Astrocyte (in vitro differentiated cells and primary cell): ENCODE measurements at regions not wholly inside any gene's neighbourhood (a gene's known extent, or its start where the extent isn't known, plus 50 kb on each side); places are given as distances from the start of the nearest gene placed in this dataset.
"Not testable (repeated sequence)": the region's sequence is repeated elsewhere in the genome, so short reads cannot be mapped to it uniquely, and the experiment has no call there.

Source experiments
- DNase-seq: peaks from one replicate; pipeline ENCODE4 v3.0.0-alpha.2; 2010; ENCODE audit warnings: low read depth
- FAIRE-seq: peaks from 2 replicates; lab custom pipeline; 2011; peaks lifted over from hg19 to GRCh38; lab: Jason Lieb, UNC
- H2AFZ ChIP-seq: 2 replicates; pipeline ENCODE4 v1.6.0; 2012; ENCODE audit warnings: low read depth, low read length, inconsistent platforms
- H3K27ac ChIP-seq: 2 replicates; pipeline ENCODE4 v1.5.1; 2011; ENCODE audit warnings: low read depth, low read length, inconsistent platforms
- H3K27me3 ChIP-seq: 2 replicates; pipeline ENCODE4 v1.6.0; 2011; ENCODE audit warnings: low read length, inconsistent platforms; ENCODE audit not compliant: insufficient read depth
- H3K36me3 ChIP-seq: 2 replicates; pipeline ENCODE4 v1.5.1; 2011; ENCODE audit warnings: low read length, inconsistent platforms; ENCODE audit not compliant: insufficient read depth
- H3K4me1 ChIP-seq: 2 replicates; pipeline ENCODE4 v1.5.1; 2011; ENCODE audit warnings: low read length, inconsistent platforms; ENCODE audit not compliant: insufficient read depth
- H3K4me2 ChIP-seq: 2 replicates; pipeline ENCODE4 v1.6.0; 2012; ENCODE audit warnings: low read length, inconsistent platforms
- H3K4me3 ChIP-seq: 2 replicates; pipeline ENCODE4 v1.5.1; 2011; ENCODE audit warnings: low read depth, mild to moderate bottlenecking, low read length, inconsistent platforms; ENCODE audit not compliant: insufficient read depth
- H3K79me2 ChIP-seq: 2 replicates; pipeline ENCODE4 v1.6.0; 2012; ENCODE audit warnings: mild to moderate bottlenecking, low read length, inconsistent platforms; ENCODE audit not compliant: insufficient read depth
- H3K9ac ChIP-seq: 2 replicates; pipeline ENCODE4 v1.6.0; 2012; ENCODE audit warnings: mild to moderate bottlenecking, low read length, inconsistent platforms
- H3K9me3 ChIP-seq: 2 replicates; pipeline ENCODE4 v1.5.1; 2012; ENCODE audit warnings: low read depth, mild to moderate bottlenecking, low read length, inconsistent platforms; ENCODE audit not compliant: insufficient read depth
- H4K20me1 ChIP-seq: 2 replicates; pipeline ENCODE4 v1.6.0; 2012; ENCODE audit warnings: low read length, inconsistent platforms; ENCODE audit not compliant: insufficient read depth
- H3K27ac Mint-ChIP-seq: one replicate; pipeline ENCODE4 v1.8.0; 2021; ENCODE audit warnings: mild to moderate bottlenecking, mixed read lengths; ENCODE audit not compliant: unreplicated experiment
- H3K27me3 Mint-ChIP-seq: one replicate; pipeline ENCODE4 v1.8.0; 2021; ENCODE audit warnings: low read depth, mixed read lengths; ENCODE audit not compliant: unreplicated experiment
- H3K36me3 Mint-ChIP-seq: one replicate; pipeline ENCODE4 v1.8.0; 2021; ENCODE audit warnings: low read depth, mixed read lengths; ENCODE audit not compliant: unreplicated experiment
- H3K4me1 Mint-ChIP-seq: one replicate; pipeline ENCODE4 v1.8.0; 2021; ENCODE audit warnings: low read depth, mixed read lengths; ENCODE audit not compliant: unreplicated experiment
- H3K4me3 Mint-ChIP-seq: one replicate; pipeline ENCODE4 v1.8.0; 2021; ENCODE audit warnings: mild to moderate bottlenecking, moderate library complexity, mixed read lengths; ENCODE audit not compliant: unreplicated experiment
- H3K9me3 Mint-ChIP-seq: one replicate; pipeline ENCODE4 v1.8.0; 2021; ENCODE audit warnings: mild to moderate bottlenecking, mixed read lengths; ENCODE audit not compliant: unreplicated experiment
- EZH2 ChIP-seq: IDR thresholded peaks from 2 replicates; pipeline ENCODE4 v1.6.1; 2012; ENCODE audit warnings: mild to moderate bottlenecking, low read length, inconsistent platforms; ENCODE audit not compliant: insufficient read depth
- TF ChIP-seq, protein P1 (sequence below): IDR thresholded peaks from 2 replicates; pipeline ENCODE4 v1.5.1; 2011; ENCODE audit warnings: low read depth, mild to moderate bottlenecking, inconsistent platforms, low read length, moderate library complexity; ENCODE audit not compliant: insufficient read depth

DNA sequence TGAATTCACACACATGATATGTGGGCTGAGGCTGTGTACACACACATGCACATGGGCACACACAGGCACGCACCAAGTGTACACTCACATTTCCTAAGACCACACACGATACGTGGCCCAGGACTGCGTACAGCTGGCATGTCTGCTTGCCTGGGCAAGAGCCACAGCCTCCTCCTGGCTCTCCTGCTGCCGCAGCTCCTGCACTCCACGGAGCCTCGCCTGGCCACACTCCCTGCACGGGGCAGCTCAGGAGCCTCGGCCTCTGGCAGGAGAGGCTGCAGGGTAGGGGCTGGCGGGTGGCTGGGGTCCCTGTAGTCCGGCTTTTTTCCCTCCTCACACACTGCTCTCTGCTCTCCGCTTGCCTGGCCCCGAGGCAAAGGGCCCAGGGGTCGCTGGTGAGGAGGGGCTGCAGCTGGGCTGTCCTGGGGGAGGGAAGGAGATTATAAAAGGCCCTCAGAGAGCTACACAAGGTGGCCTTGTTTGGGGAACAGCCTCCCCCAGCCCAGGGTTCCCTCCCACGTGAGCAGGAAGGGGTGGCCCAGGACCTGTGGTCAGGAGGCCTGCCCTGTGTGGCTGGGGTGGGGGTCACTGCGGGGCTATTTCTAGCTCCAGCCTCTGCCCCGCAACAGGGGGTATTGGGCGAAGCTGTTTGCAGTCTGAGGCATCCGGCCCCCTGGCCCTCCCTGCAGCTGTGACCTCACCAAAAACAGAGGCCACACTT lies 89.0 kb upstream of the SFSWAP start:
- Histone ChIP-seq H3K27ac (no peak overlapping the region), H3K9ac (no peak overlapping the region), H4K20me1 (no peaks in the 10 kb centered on the region), H3K79me2 (no peaks in the 10 kb centered on the region), H3K4me2 (no peak overlapping the region), H2AFZ (no peak overlapping the region), H3K9me3 (no peaks in the 10 kb centered on the region), H3K27me3 (no peaks in the 10 kb centered on the region), H3K36me3 (no peaks in the 10 kb centered on the region), H3K4me3 (no peak overlapping the region), H3K4me1 (no peaks in the 10 kb centered on the region)
- TF ChIP-seq EZH2: no peak
- TF ChIP-seq, protein P1, sequence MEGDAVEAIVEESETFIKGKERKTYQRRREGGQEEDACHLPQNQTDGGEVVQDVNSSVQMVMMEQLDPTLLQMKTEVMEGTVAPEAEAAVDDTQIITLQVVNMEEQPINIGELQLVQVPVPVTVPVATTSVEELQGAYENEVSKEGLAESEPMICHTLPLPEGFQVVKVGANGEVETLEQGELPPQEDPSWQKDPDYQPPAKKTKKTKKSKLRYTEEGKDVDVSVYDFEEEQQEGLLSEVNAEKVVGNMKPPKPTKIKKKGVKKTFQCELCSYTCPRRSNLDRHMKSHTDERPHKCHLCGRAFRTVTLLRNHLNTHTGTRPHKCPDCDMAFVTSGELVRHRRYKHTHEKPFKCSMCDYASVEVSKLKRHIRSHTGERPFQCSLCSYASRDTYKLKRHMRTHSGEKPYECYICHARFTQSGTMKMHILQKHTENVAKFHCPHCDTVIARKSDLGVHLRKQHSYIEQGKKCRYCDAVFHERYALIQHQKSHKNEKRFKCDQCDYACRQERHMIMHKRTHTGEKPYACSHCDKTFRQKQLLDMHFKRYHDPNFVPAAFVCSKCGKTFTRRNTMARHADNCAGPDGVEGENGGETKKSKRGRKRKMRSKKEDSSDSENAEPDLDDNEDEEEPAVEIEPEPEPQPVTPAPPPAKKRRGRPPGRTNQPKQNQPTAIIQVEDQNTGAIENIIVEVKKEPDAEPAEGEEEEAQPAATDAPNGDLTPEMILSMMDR: no peak
- no peak for DNase-seq
- FAIRE-seq: no peak
- Mint-ChIP-seq H3K27ac (no peak overlapping the region), H3K27me3 (peaks cover 21% of the 10 kb centered on the region), H3K4me1 (no peaks in the 10 kb centered on the region), H3K36me3 (no peaks in the 10 kb centered on the region), H3K4me3 (no peak overlapping the region), H3K9me3 (no peaks in the 10 kb centered on the region)

DNA sequence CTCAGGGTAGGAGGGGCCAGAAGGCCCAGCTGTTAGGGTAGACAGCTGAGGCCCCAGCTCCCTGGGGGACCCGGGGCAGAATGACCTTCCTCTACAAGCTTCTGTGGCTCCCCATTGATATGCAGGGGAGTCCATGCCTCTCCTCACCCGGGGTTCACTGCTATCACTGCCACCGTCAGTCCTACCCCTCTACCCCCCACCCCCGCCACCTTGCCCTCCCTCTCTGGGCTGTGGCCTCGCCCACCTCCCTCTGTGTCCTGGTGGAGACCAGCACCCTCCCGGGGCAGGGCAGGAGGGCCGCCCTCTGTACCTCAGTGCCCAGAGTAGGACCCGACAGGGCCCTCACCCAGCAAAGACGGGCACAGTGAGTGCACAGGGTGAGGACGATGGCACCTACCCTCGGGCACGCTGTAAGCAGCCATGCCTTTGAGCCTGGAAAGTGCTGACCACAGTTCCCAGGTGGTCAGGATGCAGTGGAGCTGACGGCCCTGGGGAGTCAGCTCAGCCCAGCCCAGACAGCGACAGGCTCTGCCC lies 88.4 kb upstream of the SFSWAP start:
- Histone ChIP-seq H4K20me1 (no peaks in the 10 kb centered on the region), H3K79me2 (no peaks in the 10 kb centered on the region), H3K4me2 (no peak overlapping the region), H2AFZ (no peak overlapping the region), H3K27me3 (no peaks in the 10 kb centered on the region), H3K9me3 (no peaks in the 10 kb centered on the region), H3K27ac (no peak overlapping the region), H3K4me1 (no peaks in the 10 kb centered on the region), H3K36me3 (no peaks in the 10 kb centered on the region), H3K4me3 (no peak overlapping the region), H3K9ac (no peak overlapping the region)
- Mint-ChIP-seq H3K27ac (no peak overlapping the region), H3K36me3 (no peaks in the 10 kb centered on the region), H3K9me3 (no peaks in the 10 kb centered on the region), H3K27me3 (peaks cover 20% of the 10 kb centered on the region), H3K4me1 (no peaks in the 10 kb centered on the region), H3K4me3 (no peak overlapping the region)
- DNase-seq (no peak), FAIRE-seq (no peak)
- TF ChIP-seq, protein P1: no peak
- no peak for TF ChIP-seq EZH2

DNA sequence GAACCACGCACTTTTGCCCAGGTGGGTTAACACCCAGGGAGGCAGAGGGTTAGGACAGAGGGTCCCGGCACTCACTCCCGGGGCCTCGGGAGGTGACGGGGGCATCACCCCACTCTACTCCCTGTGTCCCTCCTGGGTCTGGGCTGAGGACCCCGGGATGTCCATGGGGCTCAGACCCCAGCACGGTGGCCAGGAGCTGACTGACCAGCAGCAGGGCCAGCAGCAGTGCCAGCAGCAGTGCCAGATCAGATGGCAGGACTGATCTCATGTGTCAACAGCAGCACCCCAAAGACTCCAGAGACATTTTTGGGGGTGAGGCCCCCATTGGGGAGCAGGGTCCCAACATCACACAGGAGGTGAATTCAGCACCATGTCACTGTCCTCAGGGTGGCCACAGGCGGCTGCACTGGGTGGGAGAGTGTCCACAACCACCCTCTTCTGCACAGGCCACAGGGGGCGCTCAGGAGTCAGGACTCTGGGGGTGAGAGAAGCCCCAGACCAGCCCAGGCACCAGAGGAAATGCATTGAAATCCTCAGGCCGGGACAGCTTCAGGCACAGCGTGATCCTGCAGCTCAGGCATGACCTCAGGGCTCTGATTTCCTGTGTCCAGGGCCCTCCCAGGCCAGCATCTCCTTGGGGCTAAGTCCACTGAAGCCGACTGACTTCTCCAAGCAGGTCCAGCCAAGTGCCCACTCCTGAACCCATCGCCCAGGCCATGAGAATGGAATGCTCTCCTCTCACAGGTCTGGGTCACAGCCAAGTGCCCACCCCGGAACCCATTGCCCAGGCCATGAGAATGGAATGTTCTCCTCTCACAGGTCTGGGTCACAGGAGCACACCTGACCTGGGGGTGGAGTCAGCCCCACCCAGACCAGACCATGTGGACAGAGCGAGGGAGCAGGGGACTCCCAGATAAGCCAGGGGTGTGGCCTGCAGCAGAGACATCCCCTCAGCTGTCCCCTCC lies 87.2 kb upstream of the SFSWAP start:
- H2AFZ ChIP-seq, H3K36me3 ChIP-seq, H3K4me1 ChIP-seq, H3K9ac ChIP-seq, H3K79me2 ChIP-seq, H3K9me3 Mint-ChIP-seq, H3K27me3 ChIP-seq, H3K4me1 Mint-ChIP-seq, H3K27ac Mint-ChIP-seq, H3K36me3 Mint-ChIP-seq, H3K9me3 ChIP-seq, H3K4me2 ChIP-seq, H4K20me1 ChIP-seq, H3K4me3 Mint-ChIP-seq, DNase-seq, H3K27ac ChIP-seq, FAIRE-seq, H3K4me3 ChIP-seq: not testable (repeated sequence)
- peaks cover 15% of the 10 kb centered on the region for H3K27me3 Mint-ChIP-seq

DNA sequence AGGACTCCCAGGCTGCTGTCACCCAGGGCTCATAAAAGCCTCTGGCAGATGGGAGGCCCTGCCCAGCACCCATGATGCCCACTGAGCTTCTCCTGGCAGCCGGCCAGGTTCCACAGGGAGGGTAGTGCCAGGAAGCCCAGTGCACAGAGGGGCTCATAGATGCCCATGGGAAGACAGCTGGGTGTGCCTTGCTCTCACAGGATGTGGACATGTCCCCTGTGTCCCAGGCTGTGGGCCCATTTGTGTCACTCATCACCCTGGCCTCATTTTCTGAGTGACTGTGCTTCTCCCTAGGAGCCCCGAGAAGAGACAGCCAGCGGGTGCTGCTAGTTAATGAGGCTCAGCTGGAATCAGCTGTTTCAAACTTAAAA lies 86.5 kb upstream of the SFSWAP start:
- H3K9ac ChIP-seq, H3K27ac ChIP-seq, DNase-seq, H3K79me2 ChIP-seq, H2AFZ ChIP-seq, H3K27ac Mint-ChIP-seq, H3K9me3 Mint-ChIP-seq, H3K4me1 Mint-ChIP-seq, H3K9me3 ChIP-seq, H3K27me3 ChIP-seq, H3K36me3 Mint-ChIP-seq, H3K36me3 ChIP-seq, H3K4me3 Mint-ChIP-seq, H3K4me3 ChIP-seq, H3K4me1 ChIP-seq, FAIRE-seq, H3K4me2 ChIP-seq, H4K20me1 ChIP-seq: not testable (repeated sequence)
- H3K27me3 Mint-ChIP-seq: peaks cover 12% of the 10 kb centered on the region
